HepG2 (cell line): ENCODE measurements at regions not wholly inside any gene's neighbourhood (a gene's known extent, or its start where the extent isn't known, plus 50 kb on each side); places are given as distances from the start of the nearest gene placed in this dataset.

Source experiments
- EZH2 ChIP-seq: conservative IDR thresholded peaks from 2 replicates; pipeline ENCODE4 v1.6.1; 2012; ENCODE audit warnings: mild to moderate bottlenecking, low read depth, low read length, moderate library complexity
- NCOA1 ChIP-seq: sonication (generic); formaldehyde crosslinking; IDR thresholded peaks from 2 replicates; pipeline ENCODE4 v1.9.0; 2021; ENCODE audit warnings: missing genetic modification reagents
- NRL ChIP-seq: sonication (generic); formaldehyde crosslinking; IDR thresholded peaks from 2 replicates; pipeline ENCODE4 v1.5.0; 2020; ENCODE audit warnings: missing genetic modification reagents, mild to moderate bottlenecking, moderate library complexity, borderline replicate concordance
- POLR2AphosphoS5 ChIP-seq: IDR thresholded peaks from 2 replicates; pipeline ENCODE4 v1.6.1; 2012; ENCODE audit warnings: low read depth, low read length
- RNF2 ChIP-seq: fragments of 450-650 bp; conservative IDR thresholded peaks from 2 replicates; pipeline ENCODE4 v1.6.1; 2016; ENCODE audit warnings: low read depth
- SIN3B ChIP-seq: fragments of 150-350 bp; IDR thresholded peaks from 2 replicates; pipeline ENCODE4 v1.6.1; 2014; ENCODE audit warnings: low read length
- SUZ12 ChIP-seq: fragments of 150-350 bp; IDR thresholded peaks from 2 replicates; pipeline ENCODE4 v1.6.1; 2014; ENCODE audit warnings: low read depth, low read length
- ZNF713 ChIP-seq: sonication (generic); formaldehyde crosslinking; IDR thresholded peaks from 2 replicates; pipeline ENCODE4 v1.4.0; 2020; ENCODE audit warnings: mild to moderate bottlenecking, missing genetic modification reagents
- ZNF724P ChIP-seq: sonication (generic); formaldehyde crosslinking; IDR thresholded peaks from 2 replicates; pipeline ENCODE4 v1.8.0; 2022; ENCODE audit warnings: missing genetic modification reagents, borderline replicate concordance
- TF ChIP-seq, protein P1 (sequence below): sonication (generic); formaldehyde crosslinking; IDR thresholded peaks from 2 replicates; pipeline ENCODE4 v1.4.0; 2020; ENCODE audit warnings: missing genetic modification reagents
- TF ChIP-seq, protein P2 (sequence below): sonication (generic); formaldehyde crosslinking; IDR thresholded peaks from 2 replicates; pipeline ENCODE4 v1.5.0; 2020; ENCODE audit warnings: mild to moderate bottlenecking, missing genetic modification reagents, moderate library complexity
- TF ChIP-seq, protein P3 (sequence below): sonication (generic); formaldehyde crosslinking; IDR thresholded peaks from 2 replicates; pipeline ENCODE4 v1.8.0; 2022; ENCODE audit warnings: low read depth, missing genetic modification reagents
- TF ChIP-seq, protein P4 (sequence below): sonication (generic); formaldehyde crosslinking; IDR thresholded peaks from 2 replicates; pipeline ENCODE4 v1.5.1; 2020; ENCODE audit warnings: mild to moderate bottlenecking, missing genetic modification reagents, moderate library complexity

DNA sequence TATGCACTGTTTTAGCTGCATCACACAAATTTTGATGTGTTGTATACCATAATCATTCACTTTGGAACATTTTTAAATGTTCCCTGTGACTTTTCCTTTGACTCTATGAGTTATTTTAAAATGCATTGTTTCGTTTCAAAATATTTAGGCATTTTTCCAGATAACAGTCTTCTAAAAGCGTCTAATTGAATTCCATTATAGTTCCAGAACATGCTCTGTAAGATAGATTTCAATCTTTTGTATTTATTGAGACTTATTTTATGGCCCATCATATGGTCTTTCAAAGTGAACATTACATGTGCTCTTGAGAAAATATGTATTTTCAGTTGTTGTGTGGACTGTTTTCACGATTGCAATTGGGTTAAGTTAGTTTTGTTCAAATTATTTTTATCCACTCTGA is 98.7 kb upstream of the ARHGAP5 start:
- TF ChIP-seq, protein P1, sequence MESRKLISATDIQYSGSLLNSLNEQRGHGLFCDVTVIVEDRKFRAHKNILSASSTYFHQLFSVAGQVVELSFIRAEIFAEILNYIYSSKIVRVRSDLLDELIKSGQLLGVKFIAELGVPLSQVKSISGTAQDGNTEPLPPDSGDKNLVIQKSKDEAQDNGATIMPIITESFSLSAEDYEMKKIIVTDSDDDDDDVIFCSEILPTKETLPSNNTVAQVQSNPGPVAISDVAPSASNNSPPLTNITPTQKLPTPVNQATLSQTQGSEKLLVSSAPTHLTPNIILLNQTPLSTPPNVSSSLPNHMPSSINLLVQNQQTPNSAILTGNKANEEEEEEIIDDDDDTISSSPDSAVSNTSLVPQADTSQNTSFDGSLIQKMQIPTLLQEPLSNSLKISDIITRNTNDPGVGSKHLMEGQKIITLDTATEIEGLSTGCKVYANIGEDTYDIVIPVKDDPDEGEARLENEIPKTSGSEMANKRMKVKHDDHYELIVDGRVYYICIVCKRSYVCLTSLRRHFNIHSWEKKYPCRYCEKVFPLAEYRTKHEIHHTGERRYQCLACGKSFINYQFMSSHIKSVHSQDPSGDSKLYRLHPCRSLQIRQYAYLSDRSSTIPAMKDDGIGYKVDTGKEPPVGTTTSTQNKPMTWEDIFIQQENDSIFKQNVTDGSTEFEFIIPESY (CRISPR knock-in tag), result no peak
- TF ChIP-seq, protein P2, sequence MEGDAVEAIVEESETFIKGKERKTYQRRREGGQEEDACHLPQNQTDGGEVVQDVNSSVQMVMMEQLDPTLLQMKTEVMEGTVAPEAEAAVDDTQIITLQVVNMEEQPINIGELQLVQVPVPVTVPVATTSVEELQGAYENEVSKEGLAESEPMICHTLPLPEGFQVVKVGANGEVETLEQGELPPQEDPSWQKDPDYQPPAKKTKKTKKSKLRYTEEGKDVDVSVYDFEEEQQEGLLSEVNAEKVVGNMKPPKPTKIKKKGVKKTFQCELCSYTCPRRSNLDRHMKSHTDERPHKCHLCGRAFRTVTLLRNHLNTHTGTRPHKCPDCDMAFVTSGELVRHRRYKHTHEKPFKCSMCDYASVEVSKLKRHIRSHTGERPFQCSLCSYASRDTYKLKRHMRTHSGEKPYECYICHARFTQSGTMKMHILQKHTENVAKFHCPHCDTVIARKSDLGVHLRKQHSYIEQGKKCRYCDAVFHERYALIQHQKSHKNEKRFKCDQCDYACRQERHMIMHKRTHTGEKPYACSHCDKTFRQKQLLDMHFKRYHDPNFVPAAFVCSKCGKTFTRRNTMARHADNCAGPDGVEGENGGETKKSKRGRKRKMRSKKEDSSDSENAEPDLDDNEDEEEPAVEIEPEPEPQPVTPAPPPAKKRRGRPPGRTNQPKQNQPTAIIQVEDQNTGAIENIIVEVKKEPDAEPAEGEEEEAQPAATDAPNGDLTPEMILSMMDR (CRISPR knock-in tag), result no peak
- no peak for TF ChIP-seq NRL (CRISPR knock-in tag)
- no peak for TF ChIP-seq POLR2AphosphoS5
- TF ChIP-seq SUZ12, result no peak
- no peak for TF ChIP-seq ZNF713
- TF ChIP-seq, protein P3, sequence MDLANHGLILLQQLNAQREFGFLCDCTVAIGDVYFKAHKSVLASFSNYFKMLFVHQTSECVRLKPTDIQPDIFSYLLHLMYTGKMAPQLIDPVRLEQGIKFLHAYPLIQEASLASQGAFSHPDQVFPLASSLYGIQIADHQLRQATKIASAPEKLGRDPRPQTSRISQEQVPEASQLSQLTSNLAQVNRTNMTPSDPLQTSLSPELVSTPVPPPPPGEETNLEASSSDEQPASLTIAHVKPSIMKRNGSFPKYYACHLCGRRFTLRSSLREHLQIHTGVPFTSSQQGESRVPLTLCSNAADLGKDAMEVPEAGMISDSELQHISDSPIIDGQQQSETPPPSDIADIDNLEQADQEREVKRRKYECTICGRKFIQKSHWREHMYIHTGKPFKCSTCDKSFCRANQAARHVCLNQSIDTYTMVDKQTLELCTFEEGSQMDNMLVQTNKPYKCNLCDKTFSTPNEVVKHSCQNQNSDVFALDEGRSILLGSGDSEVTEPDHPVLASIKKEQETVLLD (CRISPR knock-in tag), result no peak
- TF ChIP-seq NCOA1, result no peak
- no peak for TF ChIP-seq EZH2
- no peak for TF ChIP-seq SIN3B
- TF ChIP-seq, protein P4, sequence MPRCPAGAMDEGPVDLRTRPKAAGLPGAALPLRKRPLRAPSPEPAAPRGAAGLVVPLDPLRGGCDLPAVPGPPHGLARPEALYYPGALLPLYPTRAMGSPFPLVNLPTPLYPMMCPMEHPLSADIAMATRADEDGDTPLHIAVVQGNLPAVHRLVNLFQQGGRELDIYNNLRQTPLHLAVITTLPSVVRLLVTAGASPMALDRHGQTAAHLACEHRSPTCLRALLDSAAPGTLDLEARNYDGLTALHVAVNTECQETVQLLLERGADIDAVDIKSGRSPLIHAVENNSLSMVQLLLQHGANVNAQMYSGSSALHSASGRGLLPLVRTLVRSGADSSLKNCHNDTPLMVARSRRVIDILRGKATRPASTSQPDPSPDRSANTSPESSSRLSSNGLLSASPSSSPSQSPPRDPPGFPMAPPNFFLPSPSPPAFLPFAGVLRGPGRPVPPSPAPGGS, result no peak
- no peak for TF ChIP-seq ZNF724P (CRISPR knock-in tag)
- TF ChIP-seq RNF2, result no peak
